Colonic mucosa (tissue), 4 donors: ENCODE measurements at regions not wholly inside any gene's neighbourhood (a gene's known extent, or its start where the extent isn't known, plus 50 kb on each side); places are given as distances from the start of the nearest gene placed in this dataset.

Experiments used
- DNase-seq: peaks from one replicate; pipeline ENCODE4 v3.0.0-alpha.2; 2020
- H3K27ac ChIP-seq: fragments of 200-600 bp; one replicate; pipeline ENCODE4 v1.8.0; 2021
- H3K27me3 ChIP-seq: fragments of 200-600 bp; one replicate; pipeline ENCODE4 v1.8.0; 2021
- H3K36me3 ChIP-seq: fragments of 200-600 bp; one replicate; pipeline ENCODE4 v1.8.0; 2021
- H3K4me1 ChIP-seq: fragments of 200-600 bp; one replicate; pipeline ENCODE4 v1.8.0; 2021; ENCODE audit warnings: mild to moderate bottlenecking
- H3K4me3 ChIP-seq: fragments of 200-600 bp; one replicate; pipeline ENCODE4 v1.8.0; 2021
- H3K9ac ChIP-seq, 2 donors: one replicate each; pipeline ENCODE4 v1.7.0; 2013; ENCODE audit warnings: control low read depth in 2 of 2, low read depth in 2 of 2, low read length in 2 of 2
- H3K9me3 ChIP-seq: fragments of 200-600 bp; one replicate; pipeline ENCODE4 v1.8.0; 2021
- CTCF ChIP-seq: fragments of 200-600 bp; IDR thresholded peaks from one replicate; pipeline ENCODE4 v1.8.0; 2022; ENCODE audit warnings: antibody characterized with exemption, mild to moderate bottlenecking
- intact Hi-C: fragments of 100-400 bp; cut with DNase I; formaldehyde crosslinking; loops from one replicate; pipeline ENCODE4 v1.14.1; 2022
- donor health status: healthy.
- donor health status: DM: no; HTN: no; CAD: no.
- donor health status: DM: no; HTN: no; CAD: no.

- no peak overlapping the region for H3K27ac ChIP-seq
- TF ChIP-seq CTCF = no peak
- H3K9ac ChIP-seq = peak overlapping the region in 1 of 2 donors; percentile 21
- H3K4me3 ChIP-seq = no peak overlapping the region
- intact Hi-C loops = no loop called here
- H3K9me3 ChIP-seq = no peaks in the 10 kb centered on the region
- H3K27me3 ChIP-seq = peaks cover 9% of the 10 kb centered on the region
- no peaks in the 10 kb centered on the region for H3K4me1 ChIP-seq
- no peak for DNase-seq
- H3K36me3 ChIP-seq = no peaks in the 10 kb centered on the region
Measured at GRCh38 chr14:103209506-103209905, 86.2 kb downstream of the TNFAIP2 start.

- Histone ChIP-seq H3K27me3 (no peaks in the 10 kb centered on the region), H3K9ac (no peak overlapping the region), H3K36me3 (no peaks in the 10 kb centered on the region), H3K4me1 (no peaks in the 10 kb centered on the region), H3K4me3 (no peak overlapping the region), H3K27ac (no peak overlapping the region), H3K9me3 (no peaks in the 10 kb centered on the region)
- no peak for DNase-seq
- no peak for TF ChIP-seq CTCF
- intact Hi-C loops = no loop called here
Measured at GRCh38 chr14:103213331-103213730, 90.1 kb downstream of the TNFAIP2 start.

DNA sequence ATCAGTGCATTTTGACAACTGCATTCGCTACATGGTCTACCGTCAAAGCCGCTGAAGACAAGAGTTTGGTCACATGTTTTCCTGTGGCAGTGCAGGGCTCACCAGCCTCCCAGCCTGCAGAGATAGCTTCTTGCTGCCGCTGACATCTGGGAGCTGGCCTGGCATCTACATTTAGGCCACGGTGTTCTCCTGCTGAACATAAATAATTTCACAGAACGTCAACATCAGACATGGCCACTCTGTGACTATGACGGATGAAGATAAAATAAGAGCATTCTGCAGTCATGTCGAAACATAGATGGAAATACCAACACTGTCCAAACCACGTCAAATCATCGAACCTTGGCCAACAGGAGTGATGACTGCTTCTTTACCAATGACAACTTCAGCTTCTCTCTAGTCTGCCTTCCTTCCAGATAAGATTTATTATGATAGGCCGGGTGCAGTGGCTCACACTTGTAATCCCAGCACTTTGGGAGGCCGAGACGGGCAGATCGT is 91.2 kb downstream of the TNFAIP2 start:
- H3K9ac ChIP-seq = no peak overlapping the region
- H3K36me3 ChIP-seq = no peaks in the 10 kb centered on the region
- no peaks in the 10 kb centered on the region for H3K9me3 ChIP-seq
- no peaks in the 10 kb centered on the region for H3K4me1 ChIP-seq
- no peak for TF ChIP-seq CTCF
- no peak for DNase-seq
- H3K27ac ChIP-seq = no peak overlapping the region
- intact Hi-C loops = no loop called here
- H3K4me3 ChIP-seq = no peak overlapping the region
- H3K27me3 ChIP-seq = no peaks in the 10 kb centered on the region

GRCh38 chr14:103216399-103216798 is 93.1 kb downstream of the TNFAIP2 start:
- H3K9me3 ChIP-seq = no peaks in the 10 kb centered on the region
- TF ChIP-seq CTCF = no peak
- no peak for DNase-seq
- H3K4me3 ChIP-seq = no peak overlapping the region
- no peak overlapping the region for H3K9ac ChIP-seq
- H3K27me3 ChIP-seq = peaks cover 10% of the 10 kb centered on the region
- intact Hi-C loops = no loop called here
- no peaks in the 10 kb centered on the region for H3K4me1 ChIP-seq
- H3K27ac ChIP-seq = no peak overlapping the region
- H3K36me3 ChIP-seq = no peaks in the 10 kb centered on the region

- no peaks in the 10 kb centered on the region for H3K9me3 ChIP-seq
- no peak overlapping the region for H3K9ac ChIP-seq
- no peak for DNase-seq
- no peak overlapping the region for H3K4me3 ChIP-seq
- intact Hi-C loops = no loop called here
- no peak overlapping the region for H3K27ac ChIP-seq
- peaks cover 13% of the 10 kb centered on the region for H3K27me3 ChIP-seq
- TF ChIP-seq CTCF = no peak
- no peaks in the 10 kb centered on the region for H3K4me1 ChIP-seq
- no peaks in the 10 kb centered on the region for H3K36me3 ChIP-seq
Measured at GRCh38 chr14:103216857-103217256, 93.6 kb downstream of the TNFAIP2 start.

DNA sequence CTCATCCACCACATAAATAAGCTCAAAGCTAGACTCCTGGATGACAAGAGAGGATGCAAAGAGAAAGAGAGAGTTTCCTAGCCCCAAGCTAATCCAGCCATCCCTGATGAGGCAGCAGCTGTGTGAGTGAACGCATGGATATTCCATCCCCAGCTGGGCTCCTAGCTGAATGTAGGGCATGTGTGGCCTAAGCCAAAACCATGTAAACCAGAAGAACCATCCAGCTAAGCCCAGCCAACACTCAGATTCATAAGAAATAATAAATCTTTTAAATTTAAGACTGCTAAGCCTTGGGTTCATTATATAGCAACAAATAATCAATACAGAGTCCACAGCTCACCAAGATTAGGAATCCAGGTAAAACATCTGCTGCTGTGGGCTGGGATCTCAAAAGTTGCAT is 94.3 kb downstream of the TNFAIP2 start:
- intact Hi-C loops = no loop called here

More for the DNA sequence above, 94.3 kb downstream of the TNFAIP2 start:
- TF ChIP-seq CTCF = no peak
- DNase-seq = no peak
- H3K27ac ChIP-seq = no peak overlapping the region
- no peaks in the 10 kb centered on the region for H3K4me1 ChIP-seq
- H3K9me3 ChIP-seq = no peaks in the 10 kb centered on the region
- no peak overlapping the region for H3K9ac ChIP-seq
- no peaks in the 10 kb centered on the region for H3K36me3 ChIP-seq
- no peak overlapping the region for H3K4me3 ChIP-seq
- H3K27me3 ChIP-seq = peaks cover 13% of the 10 kb centered on the region
